ENCODE measurements at regions not wholly inside any gene's neighbourhood (a gene's known extent, or its start where the extent isn't known, plus 50 kb on each side); places are given as distances from the start of the nearest gene placed in this dataset.
"Not testable (repeated sequence)": the region's sequence is repeated elsewhere in the genome, so short reads cannot be mapped to it uniquely, and the experiment has no call there.

DNA sequence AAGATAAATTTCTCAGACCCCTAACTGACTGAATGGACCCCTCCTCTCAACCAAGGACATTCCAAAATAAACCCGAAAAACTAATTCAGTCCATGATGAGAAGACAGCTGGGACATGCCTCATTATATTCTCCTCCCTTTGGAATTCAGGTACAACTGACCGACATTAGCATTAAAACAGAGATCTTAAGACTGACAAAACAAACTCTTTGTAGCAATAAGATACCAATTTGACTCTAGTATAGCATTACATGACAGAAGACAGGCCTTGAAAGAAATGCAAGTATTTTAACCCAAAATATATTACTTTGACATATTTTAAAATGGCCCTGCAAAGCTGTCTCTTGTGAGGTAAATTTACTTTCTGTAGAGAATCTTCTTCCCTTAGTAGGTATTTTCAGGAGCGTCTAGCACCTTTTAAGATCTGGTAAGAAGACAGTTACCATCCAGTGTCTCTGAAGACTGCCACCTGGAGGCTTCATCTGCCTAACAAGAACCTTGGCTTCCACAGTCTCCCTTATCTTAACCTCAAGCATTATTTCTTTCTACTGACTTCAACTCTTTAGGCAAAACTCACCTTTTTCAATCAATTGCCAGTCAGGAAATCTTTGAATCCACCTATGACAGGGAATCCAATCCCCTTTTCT is 957.5 kb downstream of the SLC6A15 start:
- TF ChIP-seq, protein P1, sequence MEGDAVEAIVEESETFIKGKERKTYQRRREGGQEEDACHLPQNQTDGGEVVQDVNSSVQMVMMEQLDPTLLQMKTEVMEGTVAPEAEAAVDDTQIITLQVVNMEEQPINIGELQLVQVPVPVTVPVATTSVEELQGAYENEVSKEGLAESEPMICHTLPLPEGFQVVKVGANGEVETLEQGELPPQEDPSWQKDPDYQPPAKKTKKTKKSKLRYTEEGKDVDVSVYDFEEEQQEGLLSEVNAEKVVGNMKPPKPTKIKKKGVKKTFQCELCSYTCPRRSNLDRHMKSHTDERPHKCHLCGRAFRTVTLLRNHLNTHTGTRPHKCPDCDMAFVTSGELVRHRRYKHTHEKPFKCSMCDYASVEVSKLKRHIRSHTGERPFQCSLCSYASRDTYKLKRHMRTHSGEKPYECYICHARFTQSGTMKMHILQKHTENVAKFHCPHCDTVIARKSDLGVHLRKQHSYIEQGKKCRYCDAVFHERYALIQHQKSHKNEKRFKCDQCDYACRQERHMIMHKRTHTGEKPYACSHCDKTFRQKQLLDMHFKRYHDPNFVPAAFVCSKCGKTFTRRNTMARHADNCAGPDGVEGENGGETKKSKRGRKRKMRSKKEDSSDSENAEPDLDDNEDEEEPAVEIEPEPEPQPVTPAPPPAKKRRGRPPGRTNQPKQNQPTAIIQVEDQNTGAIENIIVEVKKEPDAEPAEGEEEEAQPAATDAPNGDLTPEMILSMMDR (IDR thresholded peaks at IDR 0.05; ENCODE audit: borderline replicate concordance, insufficient read depth, low read depth, low read length): no peak
- no peak overlapping the region for H3K4me3 ChIP-seq (ENCODE audit: low read depth, low read length)

DNA sequence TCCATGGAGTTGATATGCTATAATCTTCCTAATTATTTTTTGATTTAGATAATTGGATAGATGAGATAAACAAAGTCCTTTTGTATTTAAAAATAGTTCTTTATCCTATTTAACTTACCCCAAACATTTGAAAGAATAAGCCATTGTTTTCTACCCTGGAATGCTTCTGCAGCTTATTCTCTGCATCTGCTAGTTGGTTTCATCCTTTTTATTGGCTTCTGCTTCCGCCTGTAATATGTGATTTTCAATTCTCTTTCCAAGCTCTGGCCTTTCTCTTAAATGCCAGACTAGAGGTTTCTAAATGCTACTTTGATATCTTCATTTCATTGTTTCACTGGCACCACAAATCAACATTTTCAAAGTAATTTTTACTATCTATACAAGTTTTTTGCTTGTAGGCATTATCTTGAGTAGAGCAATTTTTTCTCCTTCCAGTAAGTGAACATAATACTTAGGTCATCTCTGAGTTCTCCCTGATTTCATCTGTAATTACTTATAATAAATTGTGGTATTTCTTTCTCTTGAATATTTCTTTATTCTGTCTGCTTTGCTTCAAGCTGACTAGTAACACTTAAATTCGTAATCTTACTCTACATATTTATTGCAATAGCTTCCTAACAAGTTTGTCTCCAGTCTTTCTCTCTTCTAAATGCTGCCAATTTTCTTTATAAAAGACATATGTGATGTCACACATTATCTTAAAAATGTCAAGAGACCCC is 958.4 kb downstream of the SLC6A15 start:
- no peak overlapping the region for H3K4me3 ChIP-seq (ENCODE audit: low read depth, low read length)
- TF ChIP-seq, protein P1 (IDR thresholded peaks at IDR 0.05; ENCODE audit: borderline replicate concordance, insufficient read depth, low read depth, low read length): no peak

DNA sequence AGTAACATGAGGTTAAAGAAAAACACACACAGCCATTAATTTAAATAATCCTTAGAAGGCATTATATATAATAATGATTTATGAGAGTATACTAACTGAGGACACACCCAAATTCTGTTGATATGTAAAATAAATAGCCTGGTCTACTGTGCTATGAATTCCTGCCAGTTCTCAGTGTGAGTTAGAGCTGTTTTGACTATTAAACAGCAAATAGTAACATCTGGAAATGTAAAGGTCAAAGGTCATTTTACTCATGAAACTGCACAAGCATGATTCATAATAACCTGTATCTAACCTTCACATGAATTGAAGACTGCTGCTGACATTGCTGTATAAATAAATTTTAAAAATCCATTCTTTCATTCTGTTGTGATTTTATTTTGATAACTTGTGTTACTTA is 966.7 kb downstream of the SLC6A15 start:
- no peak overlapping the region for H3K4me3 ChIP-seq (ENCODE audit: low read depth, low read length)
- TF ChIP-seq, protein P1 (IDR thresholded peaks at IDR 0.05; ENCODE audit: borderline replicate concordance, insufficient read depth, low read depth, low read length): no peak

DNA sequence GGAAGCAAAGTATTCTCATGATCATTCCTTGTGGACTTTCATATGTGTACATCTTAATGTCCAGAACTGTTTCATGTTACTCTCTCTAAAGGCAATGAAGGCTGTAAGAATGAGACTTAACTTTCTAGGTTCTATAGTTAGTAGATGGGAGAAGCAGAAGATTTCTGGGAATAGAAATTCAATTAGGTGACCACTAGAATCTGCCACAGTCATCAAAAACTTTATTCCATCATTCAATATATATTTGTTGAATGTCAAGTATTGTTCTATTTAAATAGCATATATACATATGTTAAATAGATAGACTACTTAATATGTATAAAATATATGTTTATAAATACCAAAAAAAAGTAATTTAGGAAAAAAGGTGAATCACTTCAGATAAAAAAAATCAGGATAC is 972.9 kb downstream of the SLC6A15 start:
- H3K4me3 ChIP-seq (ENCODE audit: low read depth, low read length): no peak overlapping the region
- TF ChIP-seq, protein P1 (IDR thresholded peaks at IDR 0.05; ENCODE audit: borderline replicate concordance, insufficient read depth, low read depth, low read length): no peak

DNA sequence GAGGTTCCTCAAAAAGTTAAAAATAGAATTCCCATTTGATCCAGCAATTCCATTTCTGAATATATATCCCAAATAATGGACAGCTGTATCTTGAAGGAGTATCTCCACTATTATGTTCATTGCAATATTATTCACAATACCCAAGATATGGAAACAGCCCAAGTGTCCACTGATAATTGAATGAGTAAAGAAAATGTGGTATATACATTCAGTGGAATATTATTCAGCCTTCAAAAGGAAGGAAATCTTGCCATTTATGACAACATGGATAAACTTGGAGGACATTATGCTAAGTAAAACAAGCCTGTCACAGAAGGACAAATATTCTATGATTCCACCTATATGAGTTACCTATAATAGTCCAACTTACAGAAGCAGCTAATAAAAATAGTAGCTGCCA is 979.0 kb downstream of the SLC6A15 start:
- TF ChIP-seq, protein P1 (IDR thresholded peaks at IDR 0.05; ENCODE audit: borderline replicate concordance, insufficient read depth, low read depth, low read length): no peak

DNA sequence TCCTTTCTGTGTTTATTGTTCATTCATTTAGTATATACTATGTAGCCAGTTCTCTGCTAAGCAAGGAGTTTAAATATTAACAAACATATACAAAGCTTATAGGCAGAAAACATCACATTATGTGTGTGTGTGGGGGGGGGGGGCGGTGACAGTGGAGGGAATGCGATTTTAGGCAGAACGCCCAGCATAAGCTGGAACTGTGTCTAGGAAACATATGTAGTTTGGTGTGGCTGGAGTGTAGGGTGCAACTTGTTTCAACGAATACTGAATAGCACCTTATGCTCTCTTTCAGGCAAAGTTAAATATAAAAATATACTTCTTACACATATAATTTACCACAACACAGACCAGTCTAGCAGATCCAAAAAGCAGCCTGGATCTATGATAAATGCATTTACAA is 980.6 kb downstream of the SLC6A15 start:
- no peak overlapping the region for H3K4me3 ChIP-seq (ENCODE audit: low read depth, low read length)
- TF ChIP-seq, protein P1 (IDR thresholded peaks at IDR 0.05; ENCODE audit: borderline replicate concordance, insufficient read depth, low read depth, low read length): no peak

More for the DNA sequence above, 979.0 kb downstream of the SLC6A15 start:
- H3K4me3 ChIP-seq (ENCODE audit: low read depth, low read length): no peak overlapping the region

DNA sequence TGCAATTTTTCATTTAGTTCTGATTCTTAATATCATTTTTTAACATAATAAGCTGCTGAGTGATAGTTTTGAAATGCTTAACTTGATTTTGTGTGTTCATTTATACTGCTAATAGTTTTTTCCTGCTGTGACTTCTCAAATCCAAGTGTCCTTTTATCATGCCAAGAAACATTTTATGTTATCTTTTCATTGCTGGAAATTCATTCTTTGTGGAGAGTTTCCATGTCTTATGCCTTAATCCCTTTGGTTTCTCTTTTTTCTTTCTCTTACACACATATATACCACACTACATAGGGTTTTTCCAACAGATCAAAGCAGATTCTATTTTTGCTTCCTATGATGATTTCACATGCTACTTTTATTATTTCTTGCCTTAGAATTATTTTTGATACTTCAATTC is 981.1 kb downstream of the SLC6A15 start:
- TF ChIP-seq, protein P1 (IDR thresholded peaks at IDR 0.05; ENCODE audit: borderline replicate concordance, insufficient read depth, low read depth, low read length): no peak
- H3K4me3 ChIP-seq (ENCODE audit: low read depth, low read length): no peak overlapping the region

DNA sequence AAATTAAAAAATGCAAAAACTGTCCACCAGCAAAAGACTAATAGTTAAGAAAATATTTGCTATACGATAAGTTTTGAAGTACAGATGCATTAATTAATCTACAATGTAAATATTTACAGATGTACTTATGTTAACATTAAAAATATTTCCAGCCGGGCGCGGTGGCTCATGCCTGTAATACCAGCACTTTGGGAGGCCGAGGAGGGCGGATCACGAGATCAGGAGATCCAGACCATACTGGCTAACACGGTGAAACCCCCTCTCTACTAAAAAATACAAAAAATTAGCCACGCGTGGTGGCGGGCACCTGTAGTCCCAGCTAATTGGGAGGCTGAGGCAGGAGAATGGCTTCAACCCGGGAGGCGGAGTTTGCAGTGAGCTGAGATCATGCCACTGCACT is 982.8 kb downstream of the SLC6A15 start:
- H3K4me3 ChIP-seq (ENCODE audit: low read depth, low read length): not testable (repeated sequence)
